Activated T-cell treated with anti-CD3 and anti-CD28 coated beads for 48 hours (primary cell): ENCODE measurements at regions not wholly inside any gene's neighbourhood (a gene's known extent, or its start where the extent isn't known, plus 50 kb on each side); places are given as distances from the start of the nearest gene placed in this dataset.
"Not testable (repeated sequence)": the region's sequence is repeated elsewhere in the genome, so short reads cannot be mapped to it uniquely, and the experiment has no call there.

Experiments used
- DNase-seq: peaks from one replicate; pipeline ENCODE4 v3.0.0-alpha.2; 2020; ENCODE audit warnings: low read depth

DNA sequence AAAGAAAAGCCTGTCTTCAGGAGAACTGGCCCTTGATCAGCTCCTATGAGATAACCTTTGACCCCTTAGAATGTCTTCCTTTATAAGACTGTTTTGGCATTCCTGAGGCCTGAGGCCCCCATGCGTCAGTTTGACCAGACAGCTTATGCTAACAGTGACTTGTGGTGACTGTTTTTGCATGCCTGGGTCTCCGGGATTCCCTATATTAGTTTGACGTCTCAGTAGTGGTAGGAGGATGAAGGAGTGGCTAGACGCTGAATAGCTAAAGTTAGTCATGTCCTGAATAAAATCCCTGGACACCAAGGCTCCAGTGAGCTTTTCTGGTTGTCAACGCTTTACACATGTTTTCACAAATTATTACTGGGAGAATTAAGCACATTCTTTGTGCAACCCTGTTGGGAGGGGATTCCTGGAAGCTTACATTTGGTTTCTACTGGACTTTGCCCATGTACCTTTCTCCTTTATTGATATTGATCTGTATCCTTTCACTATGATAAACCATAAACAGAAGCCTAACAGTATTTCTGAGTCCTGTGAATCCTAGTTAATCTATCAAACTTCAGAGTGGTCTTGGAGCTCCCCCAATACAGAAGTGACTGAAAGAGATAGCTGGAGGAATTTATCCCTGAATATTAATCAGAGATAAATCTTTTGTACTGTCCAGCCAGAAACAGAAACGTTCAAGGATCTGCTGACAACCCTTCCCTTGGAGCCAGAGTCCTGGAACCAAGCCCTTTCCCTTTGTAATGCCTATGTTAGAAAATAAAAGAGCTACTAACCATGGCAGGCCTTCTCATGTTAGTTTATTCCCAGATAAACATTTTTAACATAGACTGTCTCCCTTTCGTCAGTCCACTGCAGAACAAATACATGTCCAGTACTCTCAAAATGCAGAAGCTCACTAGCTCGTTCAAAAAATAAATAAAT, 479.2 kb downstream of the RPS29 start:
- no peak for DNase-seq

DNA sequence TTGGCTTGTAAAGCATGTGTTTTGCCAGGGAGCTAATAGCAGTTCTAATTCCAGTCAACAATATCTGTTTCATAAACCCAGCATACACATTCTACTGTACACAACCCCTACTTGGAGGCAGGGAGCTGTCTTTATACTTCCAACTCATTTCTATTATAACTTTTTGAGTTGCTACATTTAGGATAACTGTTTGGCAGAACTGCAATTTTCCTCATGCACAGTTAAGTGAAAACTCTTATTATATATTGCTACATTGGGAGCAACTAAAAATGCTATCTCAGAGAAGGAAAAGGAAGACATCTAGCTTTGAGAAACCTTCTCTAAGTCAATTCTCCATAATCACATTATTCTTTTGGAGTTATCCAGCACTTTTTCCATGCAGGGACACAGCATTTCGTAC, 480.2 kb downstream of the RPS29 start:
- DNase-seq: no peak

DNA sequence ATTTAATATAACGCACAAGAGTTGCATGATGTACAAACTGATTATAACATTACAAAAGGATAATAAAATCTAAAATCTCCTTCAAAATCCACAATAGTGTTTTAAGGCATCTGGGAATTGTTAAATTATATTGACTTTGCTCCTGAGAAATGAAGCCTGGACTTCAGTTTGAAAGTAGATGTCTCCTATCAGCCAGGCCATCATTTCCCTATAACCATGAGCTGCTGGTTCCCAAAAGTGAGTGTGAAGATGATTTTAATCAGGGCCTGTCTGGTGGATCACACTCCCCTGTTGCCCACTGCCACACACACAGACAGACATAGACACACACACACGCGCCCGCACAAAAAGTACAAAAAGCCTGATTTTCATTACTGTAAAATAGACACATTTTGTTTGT, 480.7 kb downstream of the RPS29 start:
- no peak for DNase-seq

DNA sequence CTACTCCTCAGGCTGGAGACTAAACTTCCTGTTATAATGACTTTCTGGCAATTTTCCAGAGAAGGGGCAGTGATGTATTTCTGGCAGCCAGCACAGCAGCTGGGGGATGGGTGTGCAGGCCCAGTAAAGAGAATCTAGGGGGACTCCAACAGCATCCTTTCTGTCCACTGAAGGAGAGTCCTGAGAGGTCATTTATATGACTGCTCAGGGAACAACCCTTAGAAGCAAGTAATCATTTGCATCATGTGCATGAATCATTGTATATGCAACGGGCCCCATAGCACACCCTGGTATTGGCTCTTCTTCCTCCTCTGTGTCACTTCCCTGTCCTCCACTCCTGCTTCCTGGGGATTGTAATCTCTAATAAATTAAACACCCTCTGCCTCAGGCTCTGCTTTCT, 493.8 kb downstream of the RPS29 start:
- DNase-seq: no peak

- DNase-seq: no peak
These were observed 497.1 kb downstream of the RPS29 start for GRCh38 chr14:49089107-49089506.

GRCh38 chr14:49073292-49073691, 512.9 kb downstream of the RPS29 start:
- DNase-seq: not testable (repeated sequence)

DNA sequence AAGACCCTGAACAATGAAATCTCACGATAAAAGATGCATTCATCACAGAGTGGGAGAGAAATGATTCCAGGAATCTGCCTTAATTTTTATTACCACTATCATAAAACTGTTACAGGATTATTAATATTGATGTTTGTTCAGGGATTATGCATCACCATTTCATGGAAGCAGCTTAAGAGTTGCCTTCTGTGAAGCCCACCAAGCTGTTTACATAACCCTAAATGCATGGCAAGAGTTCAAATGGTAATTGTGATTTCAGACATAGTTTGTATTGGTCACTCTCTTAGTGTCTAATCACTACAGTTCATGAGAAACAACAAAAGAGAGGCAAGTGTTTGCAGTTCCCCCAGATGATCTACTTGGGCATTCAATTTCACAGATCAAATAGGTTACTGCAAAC, 527.7 kb downstream of the RPS29 start:
- DNase-seq: no peak

DNA sequence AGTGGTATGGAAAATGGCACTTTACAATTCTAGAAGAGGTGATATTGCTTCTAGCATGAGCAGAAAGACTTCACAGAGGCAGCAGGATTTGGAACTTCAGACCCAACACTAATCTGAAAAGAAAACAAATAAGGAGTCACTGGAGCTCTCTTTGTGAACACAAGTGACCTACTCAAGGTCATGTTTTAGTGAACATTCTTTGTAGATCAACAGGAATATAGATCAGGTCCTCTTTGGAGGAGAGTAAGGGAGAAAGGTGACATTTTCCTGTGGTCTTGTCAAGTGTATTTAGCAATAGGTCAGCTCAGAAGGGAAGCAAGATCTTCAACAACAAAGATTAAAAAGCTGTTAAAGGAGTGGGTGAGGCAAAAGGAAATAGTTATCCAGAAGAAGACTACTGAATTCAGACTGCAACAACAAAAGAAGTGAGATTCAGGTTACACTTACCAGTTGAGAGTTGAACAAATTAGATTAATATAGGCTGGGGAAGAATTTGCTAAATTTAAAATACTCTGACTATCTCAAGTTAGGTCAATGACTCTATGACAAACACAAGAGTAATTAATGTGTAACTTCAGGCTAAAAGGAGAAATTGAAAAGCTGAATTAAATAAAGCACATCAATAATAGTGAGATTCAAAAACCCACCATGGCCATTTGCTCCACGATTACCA, 528.2 kb downstream of the RPS29 start:
- no peak for DNase-seq

GRCh38 chr14:49056021-49056420, 530.2 kb downstream of the RPS29 start:
- no peak for DNase-seq

GRCh38 chr14:49052521-49052920, 533.7 kb downstream of the RPS29 start:
- no peak for DNase-seq

DNA sequence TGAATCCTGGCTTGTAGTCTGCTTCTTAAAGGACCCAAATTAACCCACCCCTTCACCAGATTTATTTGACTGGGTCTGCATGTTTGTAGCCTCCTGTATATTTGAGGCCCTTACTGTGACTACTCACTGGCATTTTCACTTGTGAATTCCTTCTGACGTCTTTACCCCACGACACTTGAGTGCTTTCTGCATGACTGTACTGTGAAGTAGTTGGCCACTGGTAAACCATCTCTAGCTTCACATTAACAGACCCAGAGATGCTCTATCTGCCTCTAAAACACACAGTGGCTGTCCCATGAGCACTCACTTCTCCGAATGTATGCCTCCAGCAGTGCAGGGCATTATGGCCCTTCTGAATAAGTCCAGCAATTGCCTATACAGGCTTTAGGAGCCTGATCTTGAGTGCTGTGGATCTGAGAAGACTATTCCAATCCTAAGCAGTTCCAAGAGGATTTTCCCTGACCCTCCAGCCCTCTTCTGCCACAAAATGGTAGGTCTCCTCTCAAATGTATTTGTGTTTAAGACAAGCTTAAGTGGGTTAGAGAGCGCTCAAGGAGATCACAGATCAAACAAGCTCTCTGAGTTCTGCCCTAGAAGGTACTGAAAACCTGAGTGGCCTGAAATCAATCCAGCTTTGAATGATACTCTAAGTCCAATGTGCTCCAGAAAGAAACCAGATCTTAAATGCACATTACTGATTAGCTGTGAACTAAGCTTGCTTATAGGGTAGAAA, 534.7 kb downstream of the RPS29 start:
- DNase-seq: no peak

DNA sequence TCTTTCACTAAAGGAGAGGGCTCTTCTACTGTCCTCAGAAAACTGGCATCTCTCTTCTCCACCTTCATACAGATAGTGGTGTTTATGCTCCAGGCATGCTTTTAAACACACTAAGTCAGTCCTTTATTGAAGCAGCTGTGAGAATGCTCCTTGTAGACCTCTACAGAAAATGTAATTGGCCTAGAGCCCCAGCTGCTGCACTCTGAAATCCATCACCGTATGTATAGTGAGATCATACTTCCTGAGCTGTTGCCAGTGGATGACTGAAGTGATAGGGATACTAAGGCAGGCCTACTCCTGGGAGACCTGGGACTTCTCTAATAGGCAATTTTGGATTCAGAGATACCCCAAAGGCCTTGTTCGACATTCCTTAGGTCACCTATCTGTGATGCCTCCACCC, 535.4 kb downstream of the RPS29 start:
- no peak for DNase-seq

GRCh38 chr14:49049711-49050110, 536.5 kb downstream of the RPS29 start:
- DNase-seq: no peak

GRCh38 chr14:49044981-49045380, 541.2 kb downstream of the RPS29 start:
- DNase-seq: no peak

GRCh38 chr14:49036984-49037516, 549.1 kb downstream of the RPS29 start:
- no peak for DNase-seq

DNA sequence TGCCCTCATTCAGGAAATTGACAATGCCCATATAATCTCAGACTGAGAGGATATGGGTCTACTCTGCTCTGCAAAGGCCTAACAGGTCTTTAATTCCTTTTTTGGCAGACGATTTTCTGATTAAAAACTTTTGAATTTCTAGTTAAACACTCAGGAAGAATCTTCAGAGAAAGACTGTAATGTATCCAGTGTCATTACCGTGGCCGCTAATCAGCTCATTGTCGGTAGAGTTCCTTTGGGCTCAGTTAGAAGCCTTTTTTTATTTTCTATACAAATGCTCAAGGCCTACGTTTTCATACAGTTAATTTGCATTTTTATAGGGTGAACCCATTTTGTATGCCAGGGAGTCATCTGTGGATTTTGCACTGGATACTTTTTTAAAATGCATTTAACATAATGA, 549.9 kb downstream of the RPS29 start:
- no peak for DNase-seq

DNA sequence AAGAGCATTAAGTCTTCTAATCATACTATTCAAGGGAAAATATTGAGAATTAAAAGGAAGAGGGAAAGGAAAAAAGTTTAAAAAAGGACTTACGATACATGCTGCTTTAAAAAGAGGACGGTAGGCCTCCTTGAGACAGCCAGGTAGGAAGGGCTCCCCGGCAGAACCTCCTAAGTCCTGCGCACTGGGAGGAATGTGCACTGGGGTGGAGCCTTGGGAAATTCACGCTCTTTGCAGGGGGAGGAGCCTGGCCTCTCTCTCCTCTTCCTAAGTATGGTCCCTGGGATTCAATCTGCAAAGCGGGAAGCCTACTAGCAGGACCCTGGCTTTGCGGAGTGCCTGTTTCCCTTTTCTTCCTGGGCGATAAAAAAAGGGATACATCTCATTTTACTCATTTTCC, 553.0 kb downstream of the RPS29 start:
- no peak for DNase-seq

- DNase-seq: not testable (repeated sequence)
These were observed 554.5 kb downstream of the RPS29 start for GRCh38 chr14:49031710-49032109.

- DNase-seq: no peak
These were observed 566.6 kb downstream of the RPS29 start for GRCh38 chr14:49019467-49020115.

GRCh38 chr14:49017447-49017846, 568.7 kb downstream of the RPS29 start:
- DNase-seq: no peak

DNA sequence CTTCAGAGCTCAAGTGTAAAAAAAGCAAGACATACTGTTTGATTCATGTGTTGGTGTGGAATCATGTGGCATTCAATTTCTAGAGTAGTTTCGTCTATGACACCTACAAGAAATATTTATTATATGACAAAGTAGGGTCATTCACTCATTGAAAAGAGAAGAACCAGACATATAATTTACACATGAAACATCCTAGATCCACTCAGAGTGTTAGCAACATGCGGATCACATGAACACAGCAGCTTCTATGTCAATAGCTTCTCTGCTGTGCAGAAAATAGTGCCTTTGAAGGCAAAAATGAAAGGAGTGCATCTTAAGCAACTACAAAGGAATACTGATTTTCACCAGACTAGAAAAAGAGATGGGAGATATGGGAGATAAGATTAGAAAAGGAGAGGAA, 569.8 kb downstream of the RPS29 start:
- DNase-seq: no peak

DNA sequence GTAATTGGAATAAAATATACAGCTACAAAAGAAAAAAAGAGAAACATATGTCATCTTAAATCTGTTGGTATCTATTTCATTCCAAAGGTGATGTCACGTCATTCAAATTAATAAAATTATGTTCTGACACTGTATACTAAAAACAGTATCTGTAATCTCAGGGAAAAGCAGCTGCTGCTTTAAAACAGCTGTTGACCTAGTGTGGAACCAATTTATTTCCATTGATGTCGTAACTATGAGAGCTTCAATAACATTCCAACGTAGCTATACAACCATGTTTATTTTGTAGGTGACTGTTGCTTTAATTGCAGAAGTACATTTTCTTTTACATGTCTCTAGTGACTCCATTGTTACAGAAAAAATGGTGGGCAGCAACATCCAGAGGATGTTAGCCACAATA, 571.7 kb downstream of the RPS29 start:
- DNase-seq: no peak
